Upper lobe of left lung (tissue), 4 donors: ENCODE measurements at regions not wholly inside any gene's neighbourhood (a gene's known extent, or its start where the extent isn't known, plus 50 kb on each side); places are given as distances from the start of the nearest gene placed in this dataset.

Experiments used
- CTCF ChIP-seq, 6 experiments: fragments of 450-650 bp in 4 of 6; fragments of 200-600 bp in 2 of 6; sonication (generic) in 2 of 6; IDR thresholded peaks; one replicate each; pipeline ENCODE4 v1.5.1; 2016 to 2019; ENCODE audit warnings: antibody characterized with exemption in 6 of 6
- EP300 ChIP-seq, 4 donors: sonication (generic); formaldehyde crosslinking; IDR thresholded peaks; one replicate each; pipeline ENCODE4 v1.5.1; 2017; ENCODE audit warnings: antibody characterized with exemption in 4 of 4, control low read depth in 2 of 4
- POLR2AphosphoS5 ChIP-seq, 2 donors: sonication (generic); formaldehyde crosslinking; IDR thresholded peaks; one replicate each; pipeline ENCODE4 v1.5.1; 2017; ENCODE audit warnings: antibody characterized with exemption in 2 of 2

- no peak for TF ChIP-seq CTCF (IDR thresholded peaks at IDR 0.05)
- TF ChIP-seq POLR2AphosphoS5 (IDR thresholded peaks at IDR 0.05) = no peak
- TF ChIP-seq EP300 (IDR thresholded peaks at IDR 0.05) = no peak
Measured at GRCh38 chr11:112666253-112666652, 295.0 kb upstream of the NCAM1 start.
